H1 (cell line): ENCODE measurements at regions not wholly inside any gene's neighbourhood (a gene's known extent, or its start where the extent isn't known, plus 50 kb on each side); places are given as distances from the start of the nearest gene placed in this dataset.

Source experiments
- CTCF ChIA-PET: fragments of 300-600 bp; sonication (Branson Sonifier 250); formaldehyde crosslinking; loops from one replicate; lab custom pipeline; 2021; ENCODE audit not compliant: partially characterized antibody; lab: Charles Lee
- POLR2A ChIA-PET: fragments of 300-600 bp; sonication (Branson Sonifier 250); formaldehyde crosslinking; loops from one replicate; lab custom pipeline; 2021; ENCODE audit warnings: inconsistent platforms; ENCODE audit not compliant: partially characterized antibody; lab: Charles Lee
- DNase-seq, 2 experiments: peaks; one replicate each; pipeline versions ENCODE4 v3.0.0 to v3.0.0-alpha.2; 2010 to 2022; ENCODE audit warnings: low spot score in 2 of 2, low read depth in 1 of 2, mixed read lengths in 1 of 2
- FAIRE-seq: peaks from 2 replicates; lab custom pipeline; 2011; peaks lifted over from hg19 to GRCh38; lab: Jason Lieb, UNC
- H2AFZ ChIP-seq: 2 replicates; pipeline ENCODE4 v1.8.1; 2012; ENCODE audit warnings: low read length, inconsistent platforms
- H2AK5ac ChIP-seq: 2 replicates; pipeline ENCODE4 v1.6.1; 2013; ENCODE audit warnings: low read depth, low read length
- H2BK120ac ChIP-seq: replicated peaks from 2 replicates; pipeline ENCODE3; 2013; ENCODE audit warnings: low read depth, low read length, inconsistent platforms
- H2BK12ac ChIP-seq: 2 replicates; pipeline ENCODE4 v1.6.1; 2013; ENCODE audit warnings: low read depth, low read length
- H2BK15ac ChIP-seq: 2 replicates; pipeline ENCODE4 v1.6.1; 2013; ENCODE audit warnings: low read length
- H2BK20ac ChIP-seq: 2 replicates; pipeline ENCODE4 v1.6.1; 2013; ENCODE audit warnings: low read length
- H2BK5ac ChIP-seq: 2 replicates; pipeline ENCODE4 v1.6.1; 2013; ENCODE audit warnings: low read depth, low read length
- H3K14ac ChIP-seq: 2 replicates; pipeline ENCODE4 v1.6.1; 2013; ENCODE audit warnings: inconsistent platforms; ENCODE audit not compliant: insufficient read length
- H3K18ac ChIP-seq: 2 replicates; pipeline ENCODE4 v1.6.1; 2013; ENCODE audit warnings: low read length; ENCODE audit errors: extremely low read depth
- H3K23ac ChIP-seq: 2 replicates; pipeline ENCODE4 v1.6.1; 2013; ENCODE audit warnings: inconsistent platforms; ENCODE audit not compliant: insufficient read length
- H3K23me2 ChIP-seq: 2 replicates; pipeline ENCODE4 v1.6.1; 2013; ENCODE audit warnings: low read depth, low read length
- H3K27ac ChIP-seq: 2 replicates; pipeline ENCODE4 v1.6.1; 2011; ENCODE audit warnings: low read depth, low read length, inconsistent platforms
- H3K27me3 ChIP-seq, 4 experiments: replicated peaks in 1 of 4; 1 replicate in 1 of 4; 2 replicates in 3 of 4; pipeline versions ENCODE4 v1.6.1 to v1.8.1; 2011 to 2013; ENCODE audit warnings: low read length in 3 of 4, mild to moderate bottlenecking in 3 of 4, inconsistent platforms in 2 of 4, mixed read lengths in 2 of 4, moderate library complexity in 1 of 4; ENCODE audit not compliant: control insufficient read depth in 3 of 4, insufficient read depth in 3 of 4; ENCODE audit errors: extremely low read depth in 1 of 4
- H3K36me3 ChIP-seq, 4 experiments: 2 replicates each; pipeline versions ENCODE4 v1.6.1 to v1.8.1; 2011 to 2013; ENCODE audit warnings: mild to moderate bottlenecking in 4 of 4, low read length in 3 of 4, moderate library complexity in 2 of 4, control low read depth in 1 of 4, inconsistent platforms in 1 of 4; ENCODE audit not compliant: insufficient read depth in 4 of 4, control insufficient read depth in 2 of 4
- H3K4ac ChIP-seq: replicated peaks from 2 replicates; pipeline ENCODE3; 2013; ENCODE audit warnings: low read length, low read depth, mixed read lengths, inconsistent platforms; ENCODE audit not compliant: insufficient read length
- H3K4me1 ChIP-seq, 4 experiments: replicated peaks in 1 of 4; 1 replicate in 1 of 4; 2 replicates in 3 of 4; pipeline versions ENCODE4 v1.6.1 to v1.8.1; 2011 to 2013; ENCODE audit warnings: low read length in 3 of 4, inconsistent platforms in 2 of 4, mixed read lengths in 1 of 4; ENCODE audit not compliant: insufficient read depth in 4 of 4, control insufficient read depth in 3 of 4
- H3K4me2 ChIP-seq, 2 experiments: 2 replicates each; pipeline versions ENCODE4 v1.6.1 to v1.8.1; 2011 to 2013; ENCODE audit warnings: low read depth in 2 of 2, low read length in 2 of 2, control low read depth in 1 of 2, inconsistent platforms in 1 of 2, mild to moderate bottlenecking in 1 of 2; ENCODE audit not compliant: insufficient read depth in 1 of 2
- H3K4me3 ChIP-seq, 4 experiments: fragments of 200-600, 300-600 bp in 1 of 4; sonication (generic), shearing (Covaris generic), sonication (Bioruptor Twin) in 1 of 4; 2 replicates each; pipeline versions ENCODE4 v1.5.1 to v1.8.1; 2011 to 2016; ENCODE audit warnings: low read length in 4 of 4, low read depth in 3 of 4, control low read depth in 2 of 4, inconsistent platforms in 2 of 4, mild to moderate bottlenecking in 2 of 4, mixed read lengths in 1 of 4, moderate library complexity in 1 of 4; ENCODE audit not compliant: insufficient read depth in 2 of 4; ENCODE audit errors: extremely low read depth in 1 of 4
- H3K56ac ChIP-seq: replicated peaks from 2 replicates; pipeline ENCODE3; 2013; ENCODE audit warnings: low read depth, mild to moderate bottlenecking, mixed read lengths, low read length, inconsistent platforms; ENCODE audit not compliant: insufficient read length
- H3K79me1 ChIP-seq: 2 replicates; pipeline ENCODE4 v1.6.1; 2013; ENCODE audit warnings: low read depth, low read length, control low read depth
- H3K79me2 ChIP-seq, 2 experiments: 2 replicates each; pipeline versions ENCODE4 v1.6.1 to v1.8.1; 2012 to 2013; ENCODE audit warnings: low read length in 2 of 2, mild to moderate bottlenecking in 2 of 2, inconsistent platforms in 1 of 2; ENCODE audit not compliant: insufficient read depth in 2 of 2, control insufficient read depth in 1 of 2
- H3K9ac ChIP-seq, 4 experiments: replicated peaks in 1 of 4; 1 replicate in 1 of 4; 2 replicates in 3 of 4; pipeline versions ENCODE4 v1.6.1 to v1.8.1; 2011 to 2013; ENCODE audit warnings: low read depth in 3 of 4, low read length in 3 of 4, control low read depth in 2 of 4, mild to moderate bottlenecking in 2 of 4, moderate library complexity in 2 of 4, inconsistent platforms in 1 of 4; ENCODE audit errors: extremely low read depth in 1 of 4
- H3K9me3 ChIP-seq, 2 experiments: 2 replicates each; pipeline versions ENCODE4 v1.6.1 to v1.8.1; 2012 to 2013; ENCODE audit warnings: mild to moderate bottlenecking in 2 of 2, moderate library complexity in 2 of 2, control low read depth in 1 of 2, inconsistent platforms in 1 of 2, low read depth in 1 of 2, low read length in 1 of 2, mixed read lengths in 1 of 2; ENCODE audit not compliant: insufficient read depth in 2 of 2
- H4K20me1 ChIP-seq, 2 experiments: replicated peaks in 1 of 2; 2 replicates each; pipeline versions ENCODE3 to v1.8.1; 2011 to 2013; ENCODE audit warnings: inconsistent platforms in 2 of 2, low read length in 2 of 2, mild to moderate bottlenecking in 1 of 2; ENCODE audit not compliant: insufficient read depth in 2 of 2, control insufficient read depth in 1 of 2
- H4K5ac ChIP-seq: 2 replicates; pipeline ENCODE4 v1.6.1; 2013; ENCODE audit warnings: low read length, low read depth, mixed read lengths, inconsistent platforms; ENCODE audit not compliant: insufficient read length
- H4K8ac ChIP-seq: 2 replicates; pipeline ENCODE4 v1.8.0; 2013; ENCODE audit warnings: mild to moderate bottlenecking, moderate library complexity, low read length, inconsistent platforms; ENCODE audit not compliant: insufficient read depth; ENCODE audit errors: extremely low read depth
- H4K91ac ChIP-seq: replicated peaks from 2 replicates; pipeline ENCODE3; 2013; ENCODE audit warnings: low read length, mixed read lengths, inconsistent platforms; ENCODE audit not compliant: insufficient read length
- KDM1A ChIP-seq: fragments of 200-600, 300-600 bp; sonication (generic); IDR thresholded peaks from 2 replicates; pipeline ENCODE4 v1.7.1; 2016; ENCODE audit warnings: mild to moderate bottlenecking, low read length, borderline replicate concordance
- ZNF274 ChIP-seq: IDR thresholded peaks from 2 replicates; pipeline ENCODE4 v1.7.0; 2012; ENCODE audit warnings: low read length, borderline replicate concordance; ENCODE audit errors: extremely low read depth
- WGBS, 2 experiments: shearing (Covaris generic) in 1 of 2; methylation state at CpG; one replicate each; pipeline versions ENCODE4 v1.1.6 to v1.1.7; 2013 to 2015; ENCODE audit warnings: low lambda C conversion rate in 2 of 2, mixed read lengths in 2 of 2, inconsistent platforms in 1 of 2, low coverage in 1 of 2, missing lambda C conversion rate in 1 of 2; ENCODE audit not compliant: insufficient replicate concordance in 2 of 2, insufficient coverage in 1 of 2, insufficient read length in 1 of 2; ENCODE audit errors: extremely low coverage in 1 of 2, missing lambda C conversion rate in 1 of 2; 5-methylcytosine and 5-hydroxymethylcytosine counted together

DNA sequence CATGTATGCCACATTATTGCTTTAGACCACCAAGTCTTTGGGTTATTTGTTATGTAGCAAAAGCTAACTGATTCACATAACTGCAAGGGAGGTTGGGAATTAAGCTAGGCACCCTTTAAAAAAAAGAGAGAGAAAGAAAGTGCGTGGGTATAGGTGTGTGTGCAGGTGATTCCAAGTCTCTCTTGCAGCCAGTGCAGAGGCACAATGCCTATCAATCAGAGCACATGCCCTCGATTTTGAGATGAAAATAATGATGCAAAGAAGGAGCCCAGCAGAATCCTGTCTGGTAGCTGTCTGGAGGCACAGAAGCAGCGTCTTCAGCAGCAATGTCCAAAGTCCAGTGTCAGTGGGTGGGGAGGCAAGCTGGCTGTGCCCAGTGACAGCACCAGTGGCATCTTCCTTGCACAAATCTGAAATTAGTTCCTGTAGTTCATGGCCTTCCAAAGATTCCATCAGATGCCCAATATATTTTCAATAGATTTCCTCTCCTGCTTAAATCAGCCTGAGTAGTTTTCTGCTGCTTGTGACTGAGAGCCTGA, 62.4 kb upstream of the TBPL2 start:
- Histone ChIP-seq H3K27ac (no peak overlapping the region), H2AK5ac (no peak overlapping the region), H4K8ac (no peak overlapping the region), H3K23ac (no peak overlapping the region), H2BK20ac (no peak overlapping the region), H2AFZ (no peak overlapping the region), H3K23me2 (no peaks in the 10 kb centered on the region), H3K4me2 (no peak overlapping the region), H3K14ac (no peak overlapping the region), H4K5ac (no peak overlapping the region), H3K18ac (no peak overlapping the region), H3K4me3 (no peak overlapping the region), H3K9ac (no peak overlapping the region), H3K56ac (no peak overlapping the region), H3K9me3 (no peaks in the 10 kb centered on the region), H4K20me1 (no peaks in the 10 kb centered on the region), H4K91ac (no peak overlapping the region), H2BK5ac (no peak overlapping the region), H3K4me1 (peaks cover 0 to 7% (median under 1%) of the 10 kb centered on the region in 4 experiments; a peak in 2 of 7 replicates), H3K79me2 (no peaks in the 10 kb centered on the region), H2BK12ac (no peak overlapping the region), H3K79me1 (no peaks in the 10 kb centered on the region), H3K4ac (no peak overlapping the region), H2BK15ac (no peak overlapping the region), H3K36me3 (no peaks in the 10 kb centered on the region), H2BK120ac (no peak overlapping the region), H3K27me3 (no peaks in the 10 kb centered on the region)
- ChIA-PET POLR2A (no interaction called here), CTCF (interaction anchor here (1.1 kb wide), 1 partner anchor 56 kb away, joined by 4 read pairs; no protein-coding TSS in a partner anchor)
- no peak for DNase-seq
- FAIRE-seq = no peak
- WGBS, 2 experiments = 89% methylated on average over 3 of the region's 3 CpGs; no CpG with 5 or more reads in 1 of the 2 experiments
- TF ChIP-seq KDM1A (no peak), ZNF274 (no peak)
